IMR-90 (cell line): ENCODE measurements at regions not wholly inside any gene's neighbourhood (a gene's known extent, or its start where the extent isn't known, plus 50 kb on each side); places are given as distances from the start of the nearest gene placed in this dataset.
A peak's percentile ranks its signal among the peaks of the same experiment; 100 is the strongest.

ENCODE experiments used
- ATAC-seq: fragments of 200-7000 bp; cut with Tn5 transposase; 2 replicates; pipeline ENCODE4 v1.9.1; 2020; ENCODE audit warnings: low read depth, mild to moderate bottlenecking, moderate library complexity
- BruUV-seq: library from RNA; stranded (reverse); fragments of 400-500 nt; replicated peaks from 2 replicates; lab custom pipeline; 2021; lab: Mats Ljungman, UMichigan
- CTCF ChIA-PET: fragments of 300-600 bp; formaldehyde crosslinking; extraction: SDS; loops from one replicate; lab custom pipeline; 2021; ENCODE audit warnings: antibody characterized with exemption; lab: Yijun Ruan, JAX
- POLR2A ChIA-PET: fragments of 300-600 bp; sonication (Branson Sonifier 250); formaldehyde crosslinking; loops from one replicate; lab custom pipeline; 2022; ENCODE audit warnings: antibody characterized with exemption; ENCODE audit not compliant: unreplicated experiment; lab: Charles Lee
- DNase-seq: peaks from one replicate; pipeline ENCODE4 v3.0.0; 2013
- H2AFZ ChIP-seq: replicated peaks from 2 replicates; pipeline ENCODE3; 2013; ENCODE audit warnings: low read length, mild to moderate bottlenecking; ENCODE audit not compliant: poor library complexity
- H2AK5ac ChIP-seq: 2 replicates; pipeline ENCODE4 v1.6.1; 2013; ENCODE audit warnings: low read depth, low read length, inconsistent platforms
- H2AK9ac ChIP-seq: replicated peaks from 2 replicates; pipeline ENCODE3; 2013; ENCODE audit warnings: mild to moderate bottlenecking, low read depth, low read length, moderate library complexity; ENCODE audit not compliant: poor library complexity
- H2BK120ac ChIP-seq: 2 replicates; pipeline ENCODE4 v1.6.1; 2013; ENCODE audit warnings: low read depth, low read length, inconsistent platforms
- H2BK15ac ChIP-seq: 3 replicates; pipeline ENCODE4 v1.6.1; 2013; ENCODE audit warnings: low read depth, low read length, inconsistent platforms
- H2BK20ac ChIP-seq: 2 replicates; pipeline ENCODE4 v1.6.1; 2013; ENCODE audit warnings: low read depth, mild to moderate bottlenecking, inconsistent platforms, low read length, moderate library complexity
- H2BK5ac ChIP-seq: 2 replicates; pipeline ENCODE4 v1.6.1; 2013; ENCODE audit warnings: mild to moderate bottlenecking, low read depth, low read length, inconsistent platforms; ENCODE audit not compliant: poor library complexity, severe bottlenecking
- H3K14ac ChIP-seq: replicated peaks from 2 replicates; pipeline ENCODE4 v1.6.1; 2013; ENCODE audit warnings: low read depth, low read length, inconsistent platforms
- H3K18ac ChIP-seq: 2 replicates; pipeline ENCODE4 v1.6.1; 2013; ENCODE audit warnings: low read depth, low read length, control low read depth
- H3K23ac ChIP-seq: 2 replicates; pipeline ENCODE4 v1.6.1; 2013; ENCODE audit warnings: low read depth, low read length, inconsistent platforms
- H3K27ac ChIP-seq: 2 replicates; pipeline ENCODE4 v1.5.1; 2013; ENCODE audit warnings: mild to moderate bottlenecking, control low read depth, low read length; ENCODE audit not compliant: insufficient read depth
- H3K27me3 ChIP-seq: 2 replicates; pipeline ENCODE4 v1.6.1; 2013; ENCODE audit warnings: low read length; ENCODE audit not compliant: control insufficient read depth, insufficient read depth
- H3K36me3 ChIP-seq: 2 replicates; pipeline ENCODE4 v1.6.1; 2013; ENCODE audit warnings: low read length, mixed read lengths; ENCODE audit not compliant: control insufficient read depth, insufficient read depth
- H3K4ac ChIP-seq: 2 replicates; pipeline ENCODE4 v1.6.1; 2013; ENCODE audit warnings: low read depth, low read length, inconsistent platforms
- H3K4me1 ChIP-seq: 2 replicates; pipeline ENCODE4 v1.6.1; 2013; ENCODE audit warnings: low read length, mixed read lengths; ENCODE audit not compliant: control insufficient read depth, insufficient read depth
- H3K4me2 ChIP-seq: 2 replicates; pipeline ENCODE4 v1.6.1; 2013; ENCODE audit warnings: low read depth, mild to moderate bottlenecking, control low read depth, low read length, moderate library complexity
- H3K4me3 ChIP-seq: 2 replicates; pipeline ENCODE4 v1.5.1; 2013; ENCODE audit warnings: low read depth, mild to moderate bottlenecking, control low read depth, low read length, moderate library complexity; ENCODE audit not compliant: insufficient read depth
- H3K56ac ChIP-seq: 2 replicates; pipeline ENCODE4 v1.6.1; 2013; ENCODE audit warnings: low read length, inconsistent platforms; ENCODE audit not compliant: insufficient read depth; ENCODE audit errors: extremely low read depth
- H3K79me1 ChIP-seq, 2 experiments: 2 replicates each; pipeline ENCODE4 v1.6.1; 2013; ENCODE audit warnings: low read length in 2 of 2, inconsistent platforms in 1 of 2, low read depth in 1 of 2
- H3K9ac ChIP-seq: 2 replicates; pipeline ENCODE4 v1.6.1; 2013; ENCODE audit warnings: low read depth, low read length, control low read depth
- H3K9me1 ChIP-seq: 2 replicates; pipeline ENCODE4 v1.6.1; 2013; ENCODE audit warnings: low read length, inconsistent platforms; ENCODE audit not compliant: insufficient read depth
- H3K9me3 ChIP-seq: 2 replicates; pipeline ENCODE4 v1.6.1; 2013; ENCODE audit warnings: low read length; ENCODE audit not compliant: control insufficient read depth, insufficient read depth
- H4K20me1 ChIP-seq: 2 replicates; pipeline ENCODE4 v1.6.1; 2013; ENCODE audit warnings: low read length, inconsistent platforms; ENCODE audit not compliant: insufficient read depth
- H4K5ac ChIP-seq: 2 replicates; pipeline ENCODE4 v1.6.1; 2013; ENCODE audit warnings: mild to moderate bottlenecking, low read depth, low read length, control low read depth
- H4K8ac ChIP-seq, 2 experiments: 2 replicates each; pipeline ENCODE4 v1.6.1; 2013; ENCODE audit warnings: low read depth in 2 of 2, low read length in 2 of 2, control low read depth in 1 of 2, inconsistent platforms in 1 of 2
- H4K91ac ChIP-seq: 2 replicates; pipeline ENCODE4 v1.6.1; 2013; ENCODE audit warnings: low read depth, low read length, inconsistent platforms; ENCODE audit not compliant: insufficient read depth
- CHD1 ChIP-seq: IDR thresholded peaks from 2 replicates; pipeline ENCODE4 v1.6.1; 2012; ENCODE audit warnings: low read depth, low read length, improper control_type of control experiment
- MAFK ChIP-seq: IDR thresholded peaks from 2 replicates; pipeline ENCODE4 v1.6.1; 2012; ENCODE audit warnings: low read depth, low read length, improper control_type of control experiment
- dilution Hi-C: fragments of 300-500 bp; cut with HindIII; formaldehyde crosslinking; loops from one replicate; pipeline ENCODE4 v1.14.3; 2018; ENCODE audit warnings: low sequenced_read_pairs; ENCODE audit not compliant: unreplicated experiment
- in situ Hi-C: fragments of 300-500 bp; cut with MboI; formaldehyde crosslinking; loops from 3 replicates; pipeline ENCODE4 v1.14.3; 2019; ENCODE audit warnings: low sequenced_read_pairs, inconsistent platforms, mixed read lengths
- intact Hi-C: fragments of 100-400 bp; cut with micrococcal nuclease; formaldehyde crosslinking; loops from 2 replicates; pipeline ENCODE4 v1.10.0; 2022

- Histone ChIP-seq H2AFZ (no peak overlapping the region), H2BK5ac (no peak overlapping the region), H3K4me3 (no peak overlapping the region), H4K5ac (no peak overlapping the region), H3K4ac (no peak overlapping the region), H2BK20ac (no peak overlapping the region), H3K4me2 (no peak overlapping the region), H3K18ac (no peak overlapping the region), H3K9me1 (peaks cover 11% of the 10 kb centered on the region), H4K20me1 (no peaks in the 10 kb centered on the region; the same call in 1 of the 2 replicates), H3K14ac (no peak overlapping the region), H3K4me1 (peaks cover 8% of the 10 kb centered on the region), H3K56ac (no peak overlapping the region), H3K23ac (no peak overlapping the region), H3K9me3 (no peaks in the 10 kb centered on the region), H3K27me3 (no peaks in the 10 kb centered on the region), H3K27ac (no peak overlapping the region), H2BK15ac (no peak overlapping the region), H3K9ac (no peak overlapping the region), H2AK5ac (no peak overlapping the region), H4K8ac (no peak overlapping the region), H3K79me1 (no peaks in the 10 kb centered on the region), H3K36me3 (peaks cover 33% of the 10 kb centered on the region), H4K91ac (no peak overlapping the region), H2AK9ac (no peak overlapping the region), H2BK120ac (no peak overlapping the region)
- intact Hi-C loops: no loop called here
- TF ChIP-seq MAFK (peak; percentile 52; the same call in 1 of the 2 replicates), CHD1 (no peak)
- in situ Hi-C loops: no loop called here
- no peak for DNase-seq
- no peak for ATAC-seq
- ChIA-PET POLR2A (no interaction called here), CTCF (interaction anchor here (0.7 to 1.5 kb wide), 2 partner anchors 26 to 33 kb away, joined by 4 read pairs; no protein-coding TSS in a partner anchor)
- dilution Hi-C loops: no loop called here
- no TSS peak for BruUV-seq
Observed at GRCh38 chr15:62715946-62716345, 326.6 kb upstream of the TPM1 start.
